ENCODE measurements at regions not wholly inside any gene's neighbourhood (a gene's known extent, or its start where the extent isn't known, plus 50 kb on each side); places are given as distances from the start of the nearest gene placed in this dataset.

- Histone ChIP-seq H3K9me3 (ENCODE audit: low read depth) (no peaks in the 10 kb centered on the region), H3K4me2 (no peak overlapping the region), H3K79me2 (no peaks in the 10 kb centered on the region), H3K36me3 (replicated peaks; ENCODE audit: insufficient read depth, low read depth) (no peaks in the 10 kb centered on the region), H3K27ac (no peak overlapping the region), H4K20me1 (ENCODE audit: insufficient read depth, poor library complexity, severe bottlenecking) (no peaks in the 10 kb centered on the region), H3K27me3 (no peaks in the 10 kb centered on the region), H3K9me2 (replicated peaks; ENCODE audit: insufficient read depth) (no peaks in the 10 kb centered on the region), H3K4me3 (no peak overlapping the region), H2AFZ (no peak overlapping the region), H3K4me1 (ENCODE audit: insufficient read depth) (no peaks in the 10 kb centered on the region)
- DNase-seq (ENCODE audit: low spot score) = no peak
- no peak for TF ChIP-seq CTCF (IDR thresholded peaks at IDR 0.05; ENCODE audit: poor library complexity)
- TF ChIP-seq EZH2 (IDR thresholded peaks at IDR 0.05; ENCODE audit: borderline replicate concordance) = no peak
- no peak for TF ChIP-seq EZH2phosphoT487 (IDR thresholded peaks at IDR 0.05; ENCODE audit: low read depth, severe bottlenecking, unreplicated experiment)
- 79% methylated on average over 2 of the region's 2 CpGs for WGBS (ENCODE audit: low lambda C conversion rate, missing lambda C conversion rate)
These were observed 519.3 kb downstream of the NOVA1 start for GRCh38 chr14:26078561-26078960.

- Histone ChIP-seq H3K4me1 (ENCODE audit: insufficient read depth) (no peaks in the 10 kb centered on the region), H3K27ac (no peak overlapping the region), H3K36me3 (replicated peaks; ENCODE audit: insufficient read depth, low read depth) (no peaks in the 10 kb centered on the region), H2AFZ (no peak overlapping the region), H4K20me1 (ENCODE audit: insufficient read depth, poor library complexity, severe bottlenecking) (no peaks in the 10 kb centered on the region), H3K79me2 (no peaks in the 10 kb centered on the region), H3K9me2 (replicated peaks; ENCODE audit: insufficient read depth) (no peaks in the 10 kb centered on the region), H3K4me2 (no peak overlapping the region), H3K9me3 (ENCODE audit: low read depth) (no peaks in the 10 kb centered on the region), H3K4me3 (no peak overlapping the region), H3K27me3 (no peaks in the 10 kb centered on the region)
- 91% methylated on average over 2 of the region's 2 CpGs for WGBS (ENCODE audit: low lambda C conversion rate, missing lambda C conversion rate)
- TF ChIP-seq EZH2 (IDR thresholded peaks at IDR 0.05; ENCODE audit: borderline replicate concordance) (no peak), EZH2phosphoT487 (IDR thresholded peaks at IDR 0.05; ENCODE audit: low read depth, severe bottlenecking, unreplicated experiment) (no peak), CTCF (IDR thresholded peaks at IDR 0.05; ENCODE audit: poor library complexity) (no peak)
- DNase-seq (ENCODE audit: low spot score) = no peak
These were observed 522.9 kb downstream of the NOVA1 start for GRCh38 chr14:26074892-26075291.

GRCh38 chr14:26070443-26070842 lies 527.4 kb downstream of the NOVA1 start:
- no peaks in the 10 kb centered on the region for H3K36me3 ChIP-seq (replicated peaks; ENCODE audit: insufficient read depth, low read depth)
- 88% methylated on average over 3 of the region's 3 CpGs for WGBS (ENCODE audit: low lambda C conversion rate, missing lambda C conversion rate)
- H3K79me2 ChIP-seq = no peaks in the 10 kb centered on the region
- H3K9me3 ChIP-seq (ENCODE audit: low read depth) = no peaks in the 10 kb centered on the region
- no peaks in the 10 kb centered on the region for H3K9me2 ChIP-seq (replicated peaks; ENCODE audit: insufficient read depth)
- no peaks in the 10 kb centered on the region for H4K20me1 ChIP-seq (ENCODE audit: insufficient read depth, poor library complexity, severe bottlenecking)
- DNase-seq (ENCODE audit: low spot score) = no peak
- no peak overlapping the region for H3K27ac ChIP-seq
- H3K27me3 ChIP-seq = no peaks in the 10 kb centered on the region
- H3K4me3 ChIP-seq = no peak overlapping the region
- no peaks in the 10 kb centered on the region for H3K4me1 ChIP-seq (ENCODE audit: insufficient read depth)
- no peak for TF ChIP-seq CTCF (IDR thresholded peaks at IDR 0.05; ENCODE audit: poor library complexity)
- no peak for TF ChIP-seq EZH2phosphoT487 (IDR thresholded peaks at IDR 0.05; ENCODE audit: low read depth, severe bottlenecking, unreplicated experiment)
- no peak for TF ChIP-seq EZH2 (IDR thresholded peaks at IDR 0.05; ENCODE audit: borderline replicate concordance)
- H3K4me2 ChIP-seq = no peak overlapping the region
- H2AFZ ChIP-seq = no peak overlapping the region

All from hepatocyte (in vitro differentiated cells).